Caki2 (cell line): ENCODE measurements at regions not wholly inside any gene's neighbourhood (a gene's known extent, or its start where the extent isn't known, plus 50 kb on each side); places are given as distances from the start of the nearest gene placed in this dataset.
"Not testable (repeated sequence)": the region's sequence is repeated elsewhere in the genome, so short reads cannot be mapped to it uniquely, and the experiment has no call there.

Experiments
- DNase-seq: peaks from one replicate; pipeline ENCODE4 v3.0.0-alpha.2; 2015; ENCODE audit warnings: low read depth
- in situ Hi-C: cut with HindIII; loops from 2 replicates; pipeline ENCODE4 v1.10.0; 2016; ENCODE audit warnings: low sequenced_read_pairs, low pct_unique_long_range_greater_than_20kb, mixed read lengths

DNA sequence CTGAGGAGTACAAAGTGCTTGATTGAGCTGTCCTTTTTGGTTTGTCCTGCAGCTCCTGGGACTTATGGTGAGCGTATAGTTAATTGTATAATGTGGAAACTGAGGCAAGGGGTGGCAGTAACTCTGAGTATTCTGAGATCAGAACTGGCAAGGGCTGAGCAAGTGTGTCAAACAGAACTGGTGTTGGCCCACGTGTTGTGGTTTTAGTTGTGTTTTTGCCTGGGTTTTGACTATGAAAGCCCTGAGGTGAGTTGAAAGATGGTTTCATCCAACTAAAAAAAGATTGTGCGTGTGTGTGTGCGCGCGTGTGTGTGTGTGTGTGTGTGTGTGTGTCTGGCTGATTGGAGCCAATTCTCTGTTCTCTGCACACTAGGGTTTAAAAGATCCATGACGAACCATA lies 154.1 kb downstream of the EDEM1 start:
- in situ Hi-C loops = no loop called here
- DNase-seq = no peak

- in situ Hi-C loops = no loop called here
- no peak for DNase-seq
These were observed 156.0 kb downstream of the EDEM1 start for GRCh38 chr3:5343459-5343858.

DNA sequence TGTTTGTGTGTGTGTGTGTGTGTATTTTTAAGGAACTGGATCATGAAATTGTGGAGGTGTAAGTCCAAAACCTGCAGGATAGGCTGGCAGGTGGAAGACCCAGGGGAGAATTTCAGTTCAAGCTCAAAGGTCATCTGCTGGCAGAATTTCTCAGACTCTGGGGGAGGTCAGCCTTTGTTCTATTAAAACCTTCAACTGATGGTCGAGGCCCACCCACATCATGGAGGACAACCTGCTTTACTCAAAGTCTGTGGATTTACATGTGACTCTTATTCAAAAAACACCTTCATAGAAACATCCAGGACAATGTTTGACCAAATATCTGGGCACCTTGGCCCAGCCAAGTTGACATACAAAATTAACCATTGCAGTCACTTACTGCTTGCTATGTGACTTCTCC lies 157.2 kb downstream of the EDEM1 start:
- DNase-seq = no peak
- in situ Hi-C loops = no loop called here

DNA sequence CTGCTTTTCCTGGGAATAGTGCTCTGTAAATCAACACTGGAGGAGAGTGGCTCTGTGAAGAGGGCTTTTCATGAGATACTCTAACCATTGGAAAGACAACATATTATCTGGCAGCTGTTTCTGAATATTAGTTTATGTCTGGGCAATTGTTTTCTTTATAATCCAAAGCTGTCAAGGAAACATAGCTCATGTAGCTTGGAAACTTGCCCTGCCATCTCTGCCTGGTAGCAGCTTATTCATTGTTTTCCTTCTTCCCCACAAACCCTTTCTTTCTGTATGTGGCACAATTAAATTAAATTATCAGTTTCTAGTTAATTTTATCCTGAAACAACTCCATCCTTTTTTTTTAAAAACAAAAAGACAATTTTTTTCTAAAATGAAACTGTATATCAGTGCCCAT lies 160.0 kb downstream of the EDEM1 start:
- DNase-seq = no peak
- in situ Hi-C loops = no loop called here

DNA sequence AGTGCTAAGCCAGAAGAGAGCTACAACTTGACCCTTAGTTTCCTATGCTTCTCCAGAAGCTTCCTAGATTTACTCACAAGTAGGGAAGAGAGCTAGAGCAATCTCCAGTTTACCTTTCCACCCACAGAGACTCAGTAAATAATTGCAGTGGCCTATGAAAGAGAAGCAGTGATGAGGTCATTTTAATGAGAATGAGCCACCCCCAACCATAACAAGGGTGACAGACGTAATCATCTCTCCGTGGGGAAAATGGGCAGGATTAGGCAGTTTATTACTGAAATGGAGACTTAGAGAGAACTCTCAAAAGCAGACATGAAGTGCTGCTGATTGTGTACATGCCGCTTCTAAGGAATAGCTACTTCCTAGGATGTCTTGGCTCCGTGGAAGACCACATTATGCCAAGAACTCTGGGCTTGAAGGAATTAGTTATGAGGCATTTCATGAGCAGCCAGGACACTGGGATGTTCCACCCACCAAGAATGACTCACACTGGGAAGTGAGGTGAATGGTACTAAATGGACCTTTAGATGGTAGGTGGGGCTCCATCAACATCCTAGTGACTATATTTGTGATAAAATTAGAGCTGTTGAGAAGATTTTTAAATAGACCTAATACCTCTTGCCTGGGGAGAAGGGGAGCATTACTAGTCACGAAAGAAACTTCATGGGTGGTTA lies 160.9 kb downstream of the EDEM1 start:
- in situ Hi-C loops = no loop called here
- peak; percentile 8 for DNase-seq

- peak; percentile 53 for DNase-seq
- in situ Hi-C loops = no loop called here
These were observed 161.8 kb downstream of the EDEM1 start for GRCh38 chr3:5349343-5349742.

DNA sequence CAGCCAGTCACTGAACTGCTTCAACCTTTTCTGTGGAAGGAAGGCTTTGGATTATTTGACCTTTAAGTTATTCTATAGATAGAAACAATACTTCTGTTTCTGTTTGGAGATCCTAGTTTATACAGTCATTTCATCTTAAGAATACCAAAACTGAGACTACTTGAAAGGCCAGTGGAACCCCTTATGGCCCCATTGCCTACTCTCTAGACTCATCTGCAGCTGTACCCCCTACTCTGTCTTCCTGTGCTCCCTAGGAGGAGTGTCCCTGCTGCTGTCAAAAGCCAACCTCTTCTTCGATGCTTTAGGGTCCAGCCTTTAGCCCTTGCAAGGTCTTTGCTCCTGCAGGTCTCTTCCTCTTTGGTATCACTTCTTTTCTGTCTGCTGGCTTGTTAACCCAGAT lies 169.6 kb downstream of the EDEM1 start:
- in situ Hi-C loops = no loop called here
- no peak for DNase-seq

- in situ Hi-C loops = no loop called here
- no peak for DNase-seq
These were observed 171.4 kb downstream of the EDEM1 start for GRCh38 chr3:5358911-5359310.

- no peak for DNase-seq
These were observed 172.9 kb downstream of the EDEM1 start for GRCh38 chr3:5360453-5360852.

DNA sequence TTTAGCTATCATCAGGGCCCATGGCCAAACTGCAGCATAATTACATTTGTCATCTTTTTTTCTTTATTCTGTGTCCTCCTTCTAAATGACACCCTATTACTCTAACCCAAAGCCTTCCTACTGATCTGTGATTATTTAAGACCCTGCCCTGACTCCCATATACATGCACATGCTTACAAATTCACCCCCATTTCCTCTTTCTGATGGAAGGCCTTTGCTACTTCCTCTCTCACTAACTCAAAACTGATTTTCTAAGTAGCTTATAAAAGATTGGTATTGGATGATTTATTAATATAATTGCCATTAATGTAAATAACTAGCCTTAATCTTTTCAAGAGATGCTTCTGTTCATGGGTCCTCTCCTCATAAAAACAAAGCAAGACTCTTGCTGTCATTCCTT lies 179.2 kb downstream of the EDEM1 start:
- in situ Hi-C loops = no loop called here

More at GRCh38 chr3:5360453-5360852, 172.9 kb downstream of the EDEM1 start:
- in situ Hi-C loops = no loop called here

GRCh38 chr3:5371555-5371954 lies 184.0 kb downstream of the EDEM1 start:
- in situ Hi-C loops, DNase-seq: not testable (repeated sequence)

More for the DNA sequence above, 179.2 kb downstream of the EDEM1 start:
- DNase-seq = no peak

DNA sequence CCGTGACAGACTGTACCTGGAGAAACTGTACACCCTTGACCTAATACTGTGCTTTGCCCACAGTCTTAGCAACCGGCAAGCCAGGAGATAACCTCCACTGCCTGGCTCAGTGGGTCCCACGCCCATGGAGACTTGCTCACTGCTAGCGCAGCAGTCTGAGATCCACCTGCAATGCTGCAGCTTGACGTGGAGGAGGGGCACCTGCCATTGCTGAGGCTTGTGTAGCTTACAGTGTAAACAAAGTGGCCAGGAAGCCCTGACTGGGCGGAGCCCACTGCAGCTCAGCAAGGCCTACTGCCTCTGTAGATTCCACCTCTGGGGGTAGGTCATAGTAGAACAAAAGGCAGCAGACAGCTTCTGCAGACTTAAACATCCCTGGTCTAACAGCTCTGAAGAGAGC lies 189.3 kb downstream of the EDEM1 start:
- no peak for DNase-seq
- in situ Hi-C loops = no loop called here

- in situ Hi-C loops, DNase-seq: not testable (repeated sequence)
These were observed 191.8 kb downstream of the EDEM1 start for GRCh38 chr3:5379266-5379665.

GRCh38 chr3:5383486-5384263 lies 196.2 kb downstream of the EDEM1 start:
- in situ Hi-C loops, DNase-seq: not testable (repeated sequence)

- in situ Hi-C loops = no loop called here
- no peak for DNase-seq
These were observed 197.2 kb downstream of the EDEM1 start for GRCh38 chr3:5384557-5385236.

GRCh38 chr3:5388091-5388490 lies 200.6 kb downstream of the EDEM1 start:
- no peak for DNase-seq
- in situ Hi-C loops = no loop called here

DNA sequence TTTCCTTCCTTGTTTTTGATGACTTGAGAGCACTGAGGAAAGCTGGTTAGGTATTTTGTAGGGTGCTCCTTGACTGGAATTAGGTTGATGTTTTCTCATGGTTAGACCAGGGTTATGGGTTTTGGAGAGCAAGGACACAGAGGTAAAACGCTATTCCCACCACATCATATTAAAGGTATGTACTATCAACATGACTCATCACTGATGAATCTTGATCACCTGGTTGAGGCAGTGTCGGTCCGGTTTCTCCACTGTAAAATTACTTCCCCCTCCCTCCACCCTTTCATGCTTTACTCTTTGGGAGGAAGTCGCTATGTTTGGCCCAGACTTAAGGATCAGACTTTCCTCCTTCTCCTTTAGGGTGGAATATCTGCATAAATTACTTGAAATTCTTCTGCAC lies 201.6 kb downstream of the EDEM1 start:
- DNase-seq = peak; percentile 67
- in situ Hi-C loops = no loop called here

GRCh38 chr3:5390221-5390620 lies 202.7 kb downstream of the EDEM1 start:
- in situ Hi-C loops = no loop called here
- DNase-seq = no peak

GRCh38 chr3:5390936-5391625 lies 203.6 kb downstream of the EDEM1 start:
- DNase-seq = no peak
- in situ Hi-C loops = no loop called here
